Suprapubic skin (tissue), 4 donors: ENCODE measurements at regions not wholly inside any gene's neighbourhood (a gene's known extent, or its start where the extent isn't known, plus 50 kb on each side); places are given as distances from the start of the nearest gene placed in this dataset.

Source experiments
- POLR2A ChIP-seq, 2 donors: fragments of 450-650 bp; IDR thresholded peaks; one replicate each; pipeline ENCODE4 v1.6.1; 2017; ENCODE audit warnings: antibody characterized with exemption in 2 of 2, mild to moderate bottlenecking in 2 of 2, moderate library complexity in 2 of 2
- POLR2AphosphoS5 ChIP-seq, 3 donors: sonication (generic); formaldehyde crosslinking; IDR thresholded peaks; one replicate each; pipeline ENCODE4 v1.6.1; 2017; ENCODE audit warnings: antibody characterized with exemption in 3 of 3
- TF ChIP-seq, protein P1 (sequence below), 2 donors: fragments of 200-600 bp in 1 of 2; fragments of 450-650 bp in 1 of 2; sonication (generic) in 1 of 2; IDR thresholded peaks; one replicate each; pipeline ENCODE4 v1.5.1; 2016 to 2019; ENCODE audit warnings: antibody characterized with exemption in 2 of 2, mild to moderate bottlenecking in 1 of 2, moderate library complexity in 1 of 2

DNA sequence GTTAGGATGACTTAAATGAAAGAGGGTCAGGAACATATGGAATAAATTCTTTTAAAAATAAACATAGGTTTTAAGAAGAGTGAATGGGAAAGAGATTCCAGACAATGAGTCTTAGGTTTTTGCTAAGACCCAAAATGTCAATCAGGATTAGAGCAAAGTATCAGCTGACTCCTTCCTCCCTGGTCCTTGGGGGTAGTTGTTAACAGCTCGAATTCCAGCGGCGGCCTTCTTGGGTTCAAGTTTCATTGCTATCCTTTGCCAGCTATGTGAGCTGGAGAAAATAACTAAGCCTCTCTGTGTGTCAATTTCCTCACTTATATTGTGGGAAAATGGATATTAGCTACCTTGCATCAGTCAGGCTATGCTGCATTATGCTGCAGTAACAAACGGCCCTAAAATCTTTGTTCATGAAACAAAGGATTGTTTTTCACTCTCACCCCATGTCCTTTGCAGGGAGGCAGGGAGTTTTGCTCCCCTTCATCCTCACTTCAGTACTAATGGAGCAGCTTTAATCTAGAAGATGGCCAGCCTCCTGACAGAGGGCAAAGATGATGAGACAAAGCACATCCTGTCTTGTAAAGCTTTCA is 83.8 kb upstream of the RFLNA start:
- TF ChIP-seq POLR2A (IDR thresholded peaks at IDR 0.05): no peak
- TF ChIP-seq, protein P1, sequence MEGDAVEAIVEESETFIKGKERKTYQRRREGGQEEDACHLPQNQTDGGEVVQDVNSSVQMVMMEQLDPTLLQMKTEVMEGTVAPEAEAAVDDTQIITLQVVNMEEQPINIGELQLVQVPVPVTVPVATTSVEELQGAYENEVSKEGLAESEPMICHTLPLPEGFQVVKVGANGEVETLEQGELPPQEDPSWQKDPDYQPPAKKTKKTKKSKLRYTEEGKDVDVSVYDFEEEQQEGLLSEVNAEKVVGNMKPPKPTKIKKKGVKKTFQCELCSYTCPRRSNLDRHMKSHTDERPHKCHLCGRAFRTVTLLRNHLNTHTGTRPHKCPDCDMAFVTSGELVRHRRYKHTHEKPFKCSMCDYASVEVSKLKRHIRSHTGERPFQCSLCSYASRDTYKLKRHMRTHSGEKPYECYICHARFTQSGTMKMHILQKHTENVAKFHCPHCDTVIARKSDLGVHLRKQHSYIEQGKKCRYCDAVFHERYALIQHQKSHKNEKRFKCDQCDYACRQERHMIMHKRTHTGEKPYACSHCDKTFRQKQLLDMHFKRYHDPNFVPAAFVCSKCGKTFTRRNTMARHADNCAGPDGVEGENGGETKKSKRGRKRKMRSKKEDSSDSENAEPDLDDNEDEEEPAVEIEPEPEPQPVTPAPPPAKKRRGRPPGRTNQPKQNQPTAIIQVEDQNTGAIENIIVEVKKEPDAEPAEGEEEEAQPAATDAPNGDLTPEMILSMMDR (IDR thresholded peaks at IDR 0.05): no peak
- TF ChIP-seq POLR2AphosphoS5 (IDR thresholded peaks at IDR 0.05): no peak
